Activated CD4-positive, alpha-beta T cell treated with anti-CD3 and anti-CD28 coated beads for 48 hours (primary cell): ENCODE measurements at regions not wholly inside any gene's neighbourhood (a gene's known extent, or its start where the extent isn't known, plus 50 kb on each side); places are given as distances from the start of the nearest gene placed in this dataset.

Experiments
- DNase-seq: peaks from one replicate; pipeline ENCODE4 v3.0.0-alpha.2; 2020

DNA sequence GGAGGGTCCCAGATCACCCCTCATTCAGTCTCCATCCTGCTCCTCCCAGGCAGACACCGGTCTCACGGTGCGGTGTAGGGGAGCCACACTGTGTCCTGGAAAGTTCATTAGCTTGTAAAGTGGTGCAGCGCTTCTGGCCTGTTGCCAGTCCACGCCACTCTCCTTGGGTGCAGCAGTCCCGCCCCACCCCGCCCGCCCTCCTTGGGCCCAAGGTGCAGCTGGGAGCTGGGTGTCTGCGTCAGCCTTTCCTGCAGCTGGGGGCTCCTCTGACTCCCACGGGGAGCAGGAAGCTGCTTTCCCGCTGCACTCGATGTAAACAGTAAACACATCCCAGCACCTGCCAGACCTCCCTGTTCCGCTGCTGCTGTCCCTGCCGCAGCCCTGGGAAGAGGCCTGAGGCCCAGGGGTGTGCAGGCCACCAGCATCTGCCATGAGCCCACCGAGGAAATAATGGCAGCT, 53.8 kb upstream of the ASB18 start:
- no peak for DNase-seq

- no peak for DNase-seq
Measured at GRCh38 chr2:236318401-236318800, 54.2 kb upstream of the ASB18 start.

DNA sequence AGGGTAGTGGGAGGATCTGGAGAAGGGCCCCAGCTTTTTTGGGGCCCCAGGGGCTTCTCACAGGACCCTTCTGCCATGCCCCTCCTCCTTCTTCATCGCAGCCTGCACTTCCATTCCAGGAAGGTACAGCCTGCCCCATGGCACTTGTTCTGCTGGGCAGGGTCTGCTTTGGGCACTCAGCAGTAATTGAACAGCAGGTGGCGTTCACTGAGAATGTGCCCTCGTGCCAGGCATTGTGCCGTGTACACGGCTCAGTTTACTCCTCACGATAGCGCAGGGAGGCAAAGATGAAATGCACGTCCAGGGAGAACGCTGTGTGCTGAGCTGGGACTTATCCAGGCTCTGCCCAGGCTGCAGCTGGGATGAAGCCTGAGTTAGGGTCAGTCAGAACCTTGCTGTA, 54.8 kb upstream of the ASB18 start:
- DNase-seq, result no peak

- no peak for DNase-seq
Measured at GRCh38 chr2:236321415-236321814, 57.2 kb upstream of the ASB18 start.

GRCh38 chr2:236333417-236334121, 69.4 kb upstream of the ASB18 start:
- no peak for DNase-seq

DNA sequence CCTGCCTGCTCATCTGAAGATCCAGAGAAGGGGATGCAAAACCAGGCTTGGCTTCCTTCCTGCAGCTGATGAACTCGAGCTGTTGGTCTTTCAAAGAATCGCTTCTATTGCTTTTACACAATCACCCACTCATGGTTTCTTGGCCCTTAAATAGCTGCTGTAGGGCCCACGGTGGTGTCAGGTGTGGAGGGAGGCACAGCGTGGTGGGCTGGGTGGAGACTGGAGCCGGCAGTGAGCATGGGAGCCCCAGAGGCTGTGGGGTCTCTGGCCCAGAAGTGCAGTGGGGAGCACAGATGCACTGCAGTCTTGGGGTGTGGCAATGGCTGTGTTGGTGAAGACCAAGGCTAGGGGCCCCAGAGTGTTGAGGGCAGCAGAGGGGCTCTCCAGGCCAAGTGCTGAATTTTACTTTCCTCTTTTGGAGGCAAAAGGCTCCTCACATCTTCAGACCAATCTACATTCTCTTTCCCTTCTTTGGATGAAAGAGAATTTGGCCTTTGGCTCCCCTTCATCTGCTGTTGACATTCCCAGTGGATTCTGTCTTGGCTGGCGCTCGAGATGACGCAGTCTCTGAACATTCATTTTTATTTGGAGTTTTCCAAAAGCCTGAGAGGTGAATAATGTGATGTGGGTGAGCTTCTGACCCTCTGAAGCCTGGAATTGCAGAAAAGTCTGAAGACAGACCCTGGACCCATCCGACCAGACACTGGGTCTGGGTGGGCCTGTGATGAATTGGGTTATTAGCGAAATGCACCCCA, 70.1 kb upstream of the ASB18 start:
- no peak for DNase-seq

DNA sequence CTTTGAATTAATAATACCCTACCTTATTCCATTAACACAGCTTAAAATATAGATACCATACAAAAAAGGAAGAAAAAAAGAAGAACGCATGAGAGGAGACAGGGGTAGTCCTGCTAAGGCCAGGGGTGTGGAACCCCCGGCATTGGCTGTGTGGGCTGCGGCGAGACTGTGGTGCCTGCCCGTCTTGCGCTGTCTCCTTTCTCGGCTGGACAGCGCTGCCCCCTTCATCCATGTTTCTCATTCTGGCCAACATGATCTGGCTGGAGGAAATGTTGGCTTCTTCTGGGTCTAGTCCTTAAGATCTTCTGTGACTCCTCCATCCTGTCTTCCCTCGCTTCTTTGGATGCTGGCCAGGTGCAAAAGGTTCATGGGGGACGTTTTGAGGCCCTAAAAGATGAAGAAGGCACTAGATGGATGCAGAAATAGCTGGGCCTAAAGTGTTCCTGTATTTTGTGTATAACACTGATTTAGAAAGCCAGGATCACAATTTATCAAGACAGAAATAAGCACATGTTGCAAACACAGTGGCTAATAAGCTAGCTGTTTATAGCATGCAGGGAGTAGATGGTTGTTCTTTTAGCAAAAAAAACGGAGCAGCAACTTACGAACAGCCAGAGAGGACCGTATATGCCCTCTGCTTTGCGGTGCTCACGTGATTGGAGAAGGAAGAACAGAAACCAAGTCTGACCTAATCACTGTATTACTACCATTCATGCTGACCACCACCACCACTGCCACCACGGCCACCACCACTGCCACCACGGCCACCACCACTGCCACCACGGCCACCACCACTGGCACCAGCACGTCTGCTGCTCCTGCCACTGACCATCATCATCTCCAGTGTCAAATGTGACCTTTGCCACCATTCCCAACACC, 71.7 kb upstream of the ASB18 start:
- DNase-seq, result no peak

GRCh38 chr2:236336575-236337464, 72.6 kb upstream of the ASB18 start:
- DNase-seq, result no peak

- no peak for DNase-seq
Measured at GRCh38 chr2:236337465-236338325, 73.5 kb upstream of the ASB18 start.

DNA sequence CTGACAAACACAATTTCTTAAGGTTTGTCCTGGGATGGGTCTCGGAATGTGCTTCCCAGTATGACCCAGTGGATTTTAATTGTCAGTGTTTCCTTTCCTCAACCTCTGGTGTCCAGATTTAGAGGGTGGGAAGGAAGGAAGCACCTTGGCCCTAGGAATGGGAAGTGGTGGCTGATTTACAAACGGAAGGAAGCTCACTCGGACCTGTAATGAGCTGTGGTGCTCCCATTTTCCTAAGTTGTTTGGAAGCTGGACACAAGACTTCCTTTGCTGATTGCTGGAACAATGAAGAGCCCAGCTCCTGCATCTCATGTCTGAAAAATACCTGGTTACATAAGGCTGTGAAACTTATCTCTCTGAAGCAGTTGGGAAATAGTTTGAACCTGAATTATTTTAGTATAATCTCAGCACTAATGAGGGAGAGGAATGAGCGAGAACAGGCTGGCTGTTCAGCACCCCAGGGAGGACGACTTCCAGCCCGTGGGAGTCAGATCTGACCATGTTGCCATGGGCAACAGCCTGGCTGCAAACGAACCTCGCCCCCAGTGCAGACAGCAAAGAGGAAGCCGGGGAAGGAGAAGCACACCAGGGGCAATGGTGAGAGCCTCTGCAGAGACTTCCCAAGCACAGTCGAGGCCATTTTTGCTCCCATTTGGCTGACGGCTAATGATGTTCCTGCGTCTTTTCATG, 74.4 kb upstream of the ASB18 start:
- no peak for DNase-seq

DNA sequence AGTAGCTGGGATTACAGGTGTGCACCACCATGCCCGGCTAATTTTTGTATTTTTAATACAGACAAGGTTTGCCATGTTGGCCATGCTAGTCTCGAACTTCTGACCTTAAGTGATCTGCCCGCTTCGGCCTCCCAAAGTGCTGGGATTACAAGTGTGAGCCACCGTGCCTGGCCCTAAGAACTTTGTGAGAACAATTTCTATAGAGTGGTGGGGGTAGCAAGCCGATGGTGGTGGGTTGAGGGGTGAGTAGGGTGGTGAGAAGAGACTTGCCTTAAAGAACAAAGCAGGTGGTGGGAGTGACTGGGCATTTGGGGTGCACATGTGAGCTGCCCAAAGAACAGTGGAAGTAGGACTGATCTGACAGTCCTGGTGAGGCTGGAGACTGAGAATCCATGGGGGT, 76.0 kb upstream of the ASB18 start:
- DNase-seq, result no peak

- DNase-seq, result no peak
Measured at GRCh38 chr2:236341067-236341466, 76.9 kb upstream of the ASB18 start.

GRCh38 chr2:236341721-236342120, 77.5 kb upstream of the ASB18 start:
- DNase-seq, result no peak

DNA sequence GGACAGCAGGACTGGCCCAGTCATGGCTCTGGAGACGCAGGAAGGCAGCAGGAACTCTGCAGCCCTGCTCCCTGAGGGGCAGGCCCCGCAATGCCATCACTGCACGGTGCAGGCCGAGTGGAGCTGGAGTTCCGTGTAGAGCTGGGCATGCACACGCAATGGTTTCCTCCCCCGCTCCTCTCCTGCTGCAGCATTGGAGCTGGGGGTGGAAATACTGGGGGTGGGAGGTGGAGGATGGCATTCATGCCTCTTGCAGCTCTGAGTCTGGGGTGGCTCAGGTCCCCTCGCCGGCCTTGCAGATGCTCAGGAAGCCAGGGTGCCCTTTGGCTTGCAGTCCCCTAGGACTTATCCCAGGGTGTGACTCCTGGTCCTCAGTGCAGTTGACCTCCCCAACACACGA, 78.3 kb upstream of the ASB18 start:
- no peak for DNase-seq

DNA sequence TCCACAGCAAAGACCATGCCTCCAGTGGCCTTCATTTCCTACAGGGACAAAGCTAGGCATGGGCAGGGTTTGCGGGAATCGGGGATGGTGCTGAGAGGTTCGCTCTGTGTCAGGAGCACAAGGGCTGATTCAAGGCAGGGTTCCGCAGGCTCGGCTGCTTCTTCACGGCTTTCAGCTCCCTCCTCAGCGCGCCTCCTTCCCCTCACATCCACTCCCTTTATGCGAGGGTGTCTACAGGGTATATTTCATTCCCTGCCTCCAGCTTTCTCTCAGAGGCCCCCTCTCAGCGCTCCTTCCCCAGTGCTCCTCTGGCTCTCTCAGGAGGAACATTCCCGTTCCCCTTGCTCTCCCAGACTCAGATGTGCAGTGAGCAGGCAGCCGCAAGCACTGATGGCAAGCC, 78.7 kb upstream of the ASB18 start:
- no peak for DNase-seq

- peak; percentile 61 for DNase-seq
Measured at GRCh38 chr2:236343400-236344161, 79.4 kb upstream of the ASB18 start.

GRCh38 chr2:236344446-236344845, 80.2 kb upstream of the ASB18 start:
- no peak for DNase-seq

DNA sequence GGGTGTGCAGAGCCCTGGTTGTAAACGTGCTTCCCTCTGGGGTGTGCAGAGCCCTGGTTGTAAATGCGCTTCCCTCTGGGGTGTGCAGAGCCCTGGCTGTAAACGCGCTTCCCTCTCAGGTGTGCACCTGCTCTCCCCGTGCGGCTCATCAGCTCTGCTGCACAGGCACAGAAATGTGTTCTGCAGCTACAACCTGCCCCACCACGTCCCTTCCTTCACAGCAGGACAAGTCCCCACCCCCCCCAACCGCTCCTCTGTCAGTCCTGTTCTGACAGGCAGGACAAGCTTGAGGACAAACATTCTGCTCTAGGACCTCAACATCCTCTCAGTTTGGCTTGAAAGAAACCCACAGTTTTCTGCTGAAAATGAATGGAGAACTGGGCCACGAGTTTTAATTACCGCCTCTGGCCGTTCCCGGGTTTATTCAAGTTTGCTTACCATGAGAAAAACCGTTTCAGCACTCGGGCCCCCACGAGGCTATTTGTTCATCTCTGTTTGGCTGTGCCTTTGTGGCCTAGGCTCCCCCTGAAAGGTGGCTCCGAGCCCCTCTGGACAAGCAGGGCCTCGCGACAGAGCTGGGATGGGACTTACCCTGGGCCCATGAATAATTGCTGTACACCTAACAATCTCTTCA, 81.0 kb upstream of the ASB18 start:
- no peak for DNase-seq

DNA sequence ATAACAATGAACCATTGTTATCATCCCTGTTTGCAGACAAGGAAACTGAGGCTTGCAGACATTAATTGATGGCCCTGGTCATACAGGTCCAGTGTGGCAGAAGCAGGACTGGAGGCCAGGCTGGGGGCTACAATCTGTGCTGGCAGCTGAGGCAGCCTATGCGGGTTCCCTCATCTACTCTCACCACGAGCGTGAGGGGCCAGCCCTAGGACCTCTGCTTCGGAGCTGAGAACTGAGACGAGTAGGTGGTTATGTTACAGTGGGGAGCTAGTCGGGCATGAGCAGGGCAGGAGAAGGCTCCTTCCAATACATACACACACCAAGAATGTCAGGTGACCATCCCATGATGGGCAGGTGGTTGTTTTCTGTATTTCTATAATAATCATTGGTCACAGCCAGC, 82.2 kb upstream of the ASB18 start:
- no peak for DNase-seq

DNA sequence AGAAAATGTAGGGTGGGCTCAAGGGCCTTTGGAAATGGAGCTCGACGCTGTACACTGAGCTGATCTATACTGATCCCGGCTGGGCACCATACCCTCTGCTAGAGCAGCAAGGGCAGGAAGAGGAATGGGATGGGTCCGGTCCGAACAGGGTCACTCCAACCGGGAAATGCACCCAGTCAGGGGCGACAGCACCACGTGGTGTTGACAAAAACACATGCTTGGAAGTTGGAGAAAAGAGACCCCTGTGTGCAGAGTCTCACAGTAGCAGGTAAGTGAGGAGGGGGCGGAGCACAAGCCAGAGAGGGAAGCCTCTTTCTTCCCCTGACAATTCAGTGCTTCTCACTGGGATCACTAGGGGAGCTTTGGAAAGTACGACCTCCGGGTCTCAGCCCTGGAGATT, 84.1 kb upstream of the ASB18 start:
- DNase-seq, result no peak
